ENCODE measurements at regions not wholly inside any gene's neighbourhood (a gene's known extent, or its start where the extent isn't known, plus 50 kb on each side); places are given as distances from the start of the nearest gene placed in this dataset.

DNA sequence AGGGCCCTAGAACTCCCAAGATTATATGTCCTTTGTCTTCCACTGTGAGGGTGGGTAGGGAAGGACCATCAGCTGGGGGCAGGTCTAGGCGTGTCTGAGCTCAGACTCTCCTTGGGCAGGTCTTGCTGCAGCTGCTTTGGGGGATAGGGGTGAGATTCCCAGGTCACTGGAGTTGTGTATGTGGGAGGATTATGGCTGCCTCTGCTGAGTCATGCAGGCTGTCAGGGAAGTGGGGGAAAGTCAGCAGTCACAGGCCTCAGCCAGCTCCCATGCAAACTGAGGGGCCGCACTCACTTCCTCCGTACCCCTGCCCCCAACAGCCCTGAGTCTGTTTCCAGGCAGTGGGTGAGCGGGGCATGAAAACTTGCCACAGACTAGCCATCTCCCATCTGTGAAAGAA, 600.8 kb downstream of the DIAPH3 start (continued):
- TF ChIP-seq, protein P1, sequence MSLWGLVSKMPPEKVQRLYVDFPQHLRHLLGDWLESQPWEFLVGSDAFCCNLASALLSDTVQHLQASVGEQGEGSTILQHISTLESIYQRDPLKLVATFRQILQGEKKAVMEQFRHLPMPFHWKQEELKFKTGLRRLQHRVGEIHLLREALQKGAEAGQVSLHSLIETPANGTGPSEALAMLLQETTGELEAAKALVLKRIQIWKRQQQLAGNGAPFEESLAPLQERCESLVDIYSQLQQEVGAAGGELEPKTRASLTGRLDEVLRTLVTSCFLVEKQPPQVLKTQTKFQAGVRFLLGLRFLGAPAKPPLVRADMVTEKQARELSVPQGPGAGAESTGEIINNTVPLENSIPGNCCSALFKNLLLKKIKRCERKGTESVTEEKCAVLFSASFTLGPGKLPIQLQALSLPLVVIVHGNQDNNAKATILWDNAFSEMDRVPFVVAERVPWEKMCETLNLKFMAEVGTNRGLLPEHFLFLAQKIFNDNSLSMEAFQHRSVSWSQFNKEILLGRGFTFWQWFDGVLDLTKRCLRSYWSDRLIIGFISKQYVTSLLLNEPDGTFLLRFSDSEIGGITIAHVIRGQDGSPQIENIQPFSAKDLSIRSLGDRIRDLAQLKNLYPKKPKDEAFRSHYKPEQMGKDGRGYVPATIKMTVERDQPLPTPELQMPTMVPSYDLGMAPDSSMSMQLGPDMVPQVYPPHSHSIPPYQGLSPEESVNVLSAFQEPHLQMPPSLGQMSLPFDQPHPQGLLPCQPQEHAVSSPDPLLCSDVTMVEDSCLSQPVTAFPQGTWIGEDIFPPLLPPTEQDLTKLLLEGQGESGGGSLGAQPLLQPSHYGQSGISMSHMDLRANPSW (CRISPR knock-in tag; IDR thresholded peaks at IDR 0.05; ENCODE audit: borderline replicate concordance), result no peak
- TF ChIP-seq ZNF547 (CRISPR knock-in tag; IDR thresholded peaks at IDR 0.05), result no peak

DNA sequence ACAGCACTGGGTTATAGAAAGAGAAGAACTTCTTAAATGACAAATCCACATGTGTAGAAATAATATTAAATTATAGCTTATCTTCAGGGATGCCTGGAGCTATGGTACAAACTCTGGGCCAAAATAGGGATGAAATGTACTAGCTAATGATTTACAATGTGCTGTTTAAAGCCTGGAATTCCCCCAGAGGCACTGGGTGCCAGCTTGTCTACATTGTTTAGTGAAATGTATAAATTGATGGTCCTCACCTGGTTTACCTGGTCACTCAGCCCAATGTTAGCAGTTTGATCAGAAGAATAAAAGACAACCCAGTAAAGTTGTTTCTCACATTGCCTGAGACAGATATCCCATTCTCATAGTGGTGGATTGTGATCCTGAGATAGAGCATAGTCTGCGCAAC, 597.2 kb downstream of the DIAPH3 start:
- Histone ChIP-seq H3K4me1 (ENCODE audit: insufficient read depth, low read length) (no peaks in the 10 kb centered on the region), H3K4me3 (replicated peaks in 1 of 3; ENCODE audit: insufficient read depth in 1 of 3, low read depth in 2 of 3, low read length in 3 of 3) (no peak overlapping the region), H3K79me2 (ENCODE audit: insufficient read depth, low read length) (no peaks in the 10 kb centered on the region), H3K9me3 (ENCODE audit: low read length) (no peaks in the 10 kb centered on the region), H4K20me1 (ENCODE audit: insufficient read depth, low read length) (no peaks in the 10 kb centered on the region), H3K27ac (ENCODE audit: extremely low read length, insufficient read depth, low read length) (no peak overlapping the region), H3K4me2 (ENCODE audit: low read depth, low read length) (no peak overlapping the region), H3K27me3 (ENCODE audit: control insufficient read depth in 1 of 2, insufficient read depth in 2 of 2, low read length in 2 of 2) (no peaks in the 10 kb centered on the region), H2AFZ (ENCODE audit: low read length) (no peak overlapping the region), H3K36me3 (replicated peaks in 1 of 2; ENCODE audit: control insufficient read depth in 1 of 2, insufficient read depth in 2 of 2, low read length in 2 of 2) (no peaks in the 10 kb centered on the region), H3K9ac (ENCODE audit: insufficient read depth, low read depth, low read length) (no peak overlapping the region)
- in situ Hi-C loops (cut with HindIII; ENCODE audit: extremely low pct_ligation_motif_present, low pct_unique_long_range_greater_than_20kb), result no loop called here
- ATAC-seq, result no peak
- no peak for FAIRE-seq
- intact Hi-C loops (cut with micrococcal nuclease; ENCODE audit: unreplicated experiment), result no loop called here
- DNase-seq (ENCODE audit: low spot score), result no peak
- WGBS (ENCODE audit: low lambda C conversion rate), result no CpG with 5 or more reads among the region's 1 CpG
- CTCF ChIA-PET (ENCODE audit: low intra/inter-chr PET ratio, low total read pairs), result no interaction called here
- TF ChIP-seq, protein P2, sequence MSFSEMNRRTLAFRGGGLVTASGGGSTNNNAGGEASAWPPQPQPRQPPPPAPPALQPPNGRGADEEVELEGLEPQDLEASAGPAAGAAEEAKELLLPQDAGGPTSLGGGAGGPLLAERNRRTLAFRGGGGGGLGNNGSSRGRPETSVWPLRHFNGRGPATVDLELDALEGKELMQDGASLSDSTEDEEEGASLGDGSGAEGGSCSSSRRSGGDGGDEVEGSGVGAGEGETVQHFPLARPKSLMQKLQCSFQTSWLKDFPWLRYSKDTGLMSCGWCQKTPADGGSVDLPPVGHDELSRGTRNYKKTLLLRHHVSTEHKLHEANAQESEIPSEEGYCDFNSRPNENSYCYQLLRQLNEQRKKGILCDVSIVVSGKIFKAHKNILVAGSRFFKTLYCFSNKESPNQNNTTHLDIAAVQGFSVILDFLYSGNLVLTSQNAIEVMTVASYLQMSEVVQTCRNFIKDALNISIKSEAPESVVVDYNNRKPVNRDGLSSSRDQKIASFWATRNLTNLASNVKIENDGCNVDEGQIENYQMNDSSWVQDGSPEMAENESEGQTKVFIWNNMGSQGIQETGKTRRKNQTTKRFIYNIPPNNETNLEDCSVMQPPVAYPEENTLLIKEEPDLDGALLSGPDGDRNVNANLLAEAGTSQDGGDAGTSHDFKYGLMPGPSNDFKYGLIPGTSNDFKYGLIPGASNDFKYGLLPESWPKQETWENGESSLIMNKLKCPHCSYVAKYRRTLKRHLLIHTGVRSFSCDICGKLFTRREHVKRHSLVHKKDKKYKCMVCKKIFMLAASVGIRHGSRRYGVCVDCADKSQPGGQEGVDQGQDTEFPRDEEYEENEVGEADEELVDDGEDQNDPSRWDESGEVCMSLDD (CRISPR knock-in tag; IDR thresholded peaks at IDR 0.05; ENCODE audit: borderline replicate concordance), result no peak
- TF ChIP-seq, protein P3, sequence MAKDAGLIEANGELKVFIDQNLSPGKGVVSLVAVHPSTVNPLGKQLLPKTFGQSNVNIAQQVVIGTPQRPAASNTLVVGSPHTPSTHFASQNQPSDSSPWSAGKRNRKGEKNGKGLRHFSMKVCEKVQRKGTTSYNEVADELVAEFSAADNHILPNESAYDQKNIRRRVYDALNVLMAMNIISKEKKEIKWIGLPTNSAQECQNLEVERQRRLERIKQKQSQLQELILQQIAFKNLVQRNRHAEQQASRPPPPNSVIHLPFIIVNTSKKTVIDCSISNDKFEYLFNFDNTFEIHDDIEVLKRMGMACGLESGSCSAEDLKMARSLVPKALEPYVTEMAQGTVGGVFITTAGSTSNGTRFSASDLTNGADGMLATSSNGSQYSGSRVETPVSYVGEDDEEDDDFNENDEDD (CRISPR knock-in tag; IDR thresholded peaks at IDR 0.05; ENCODE audit: borderline replicate concordance), result no peak
- TF ChIP-seq, protein P4, sequence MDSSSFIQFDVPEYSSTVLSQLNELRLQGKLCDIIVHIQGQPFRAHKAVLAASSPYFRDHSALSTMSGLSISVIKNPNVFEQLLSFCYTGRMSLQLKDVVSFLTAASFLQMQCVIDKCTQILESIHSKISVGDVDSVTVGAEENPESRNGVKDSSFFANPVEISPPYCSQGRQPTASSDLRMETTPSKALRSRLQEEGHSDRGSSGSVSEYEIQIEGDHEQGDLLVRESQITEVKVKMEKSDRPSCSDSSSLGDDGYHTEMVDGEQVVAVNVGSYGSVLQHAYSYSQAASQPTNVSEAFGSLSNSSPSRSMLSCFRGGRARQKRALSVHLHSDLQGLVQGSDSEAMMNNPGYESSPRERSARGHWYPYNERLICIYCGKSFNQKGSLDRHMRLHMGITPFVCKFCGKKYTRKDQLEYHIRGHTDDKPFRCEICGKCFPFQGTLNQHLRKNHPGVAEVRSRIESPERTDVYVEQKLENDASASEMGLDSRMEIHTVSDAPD (CRISPR knock-in tag; IDR thresholded peaks at IDR 0.05), result no peak
- TF ChIP-seq AGO1 (IDR thresholded peaks at IDR 0.05; ENCODE audit: low read depth, low read length, poor library complexity, severe bottlenecking) (no peak), ZNF75D (CRISPR knock-in tag; IDR thresholded peaks at IDR 0.05; ENCODE audit: borderline replicate concordance) (no peak), ZC3H4 (CRISPR knock-in tag; IDR thresholded peaks at IDR 0.05; ENCODE audit: borderline replicate concordance) (no peak)
- BruUV-seq (replicated peaks), result no TSS peak
- POLR2A ChIA-PET, result no interaction called here

Data from HepG2 (cell line).